ENCODE measurements at regions not wholly inside any gene's neighbourhood (a gene's known extent, or its start where the extent isn't known, plus 50 kb on each side); places are given as distances from the start of the nearest gene placed in this dataset.
"Not testable (repeated sequence)": the region's sequence is repeated elsewhere in the genome, so short reads cannot be mapped to it uniquely, and the experiment has no call there.

DNA sequence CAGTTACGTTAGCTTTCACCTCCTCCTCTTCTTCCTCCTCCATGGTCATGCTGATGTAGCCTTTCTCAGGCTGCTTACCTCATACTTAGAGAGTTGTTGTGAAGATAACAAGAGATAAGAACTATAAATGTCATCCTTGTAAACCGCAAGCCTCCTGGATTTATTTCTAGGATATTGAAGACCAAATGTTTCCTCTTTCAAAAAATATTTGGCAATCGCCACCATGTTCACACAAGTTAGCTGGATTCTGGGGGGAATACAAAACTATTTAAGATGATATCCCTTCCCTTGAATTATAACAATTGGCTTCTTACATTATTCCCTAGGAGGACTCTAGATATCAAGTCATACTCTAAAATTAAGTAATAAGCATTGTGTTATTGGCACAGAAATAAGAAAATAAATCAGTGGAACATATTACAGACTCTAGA is 99.8 kb upstream of the PLEKHG1 start:
- DNase-seq = no peak

DNA sequence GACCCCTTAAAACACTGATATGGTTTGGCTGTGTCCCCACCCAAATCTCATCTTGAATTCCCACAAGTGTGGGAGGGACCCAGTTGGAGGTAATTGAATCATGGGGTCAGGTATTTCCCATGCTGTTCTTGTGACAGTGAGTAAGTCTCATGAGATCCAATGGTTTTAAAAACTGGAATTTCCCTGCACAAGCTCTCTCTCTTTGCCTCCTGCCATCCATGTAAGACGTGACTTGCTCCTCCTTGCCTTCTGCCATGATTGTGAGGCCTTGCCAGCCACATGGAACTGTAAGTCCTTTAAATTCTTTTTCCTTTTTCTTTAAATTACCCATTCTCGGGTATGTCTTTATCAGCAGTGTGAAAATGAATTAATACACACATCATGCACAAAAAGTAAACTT is 99.1 kb upstream of the PLEKHG1 start:
- DNase-seq = not testable (repeated sequence)

DNA sequence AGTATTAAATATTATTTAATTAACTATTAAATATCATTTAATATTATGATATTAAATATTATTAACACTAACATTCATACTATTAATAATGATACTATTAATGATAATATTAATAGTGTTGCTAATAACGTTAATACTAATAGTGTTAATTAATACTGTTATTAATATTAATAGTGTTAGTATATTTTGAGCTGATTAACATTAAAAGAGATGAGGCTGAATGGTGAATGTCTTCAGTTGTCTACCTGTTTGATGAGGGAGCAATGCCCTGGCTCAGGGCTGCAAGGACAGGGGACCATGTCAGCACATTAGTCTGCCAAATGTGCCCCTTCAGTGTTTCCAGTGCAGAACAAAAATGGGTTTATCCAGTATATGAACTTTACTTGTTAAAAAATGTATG is 96.6 kb upstream of the PLEKHG1 start:
- no peak for DNase-seq

DNA sequence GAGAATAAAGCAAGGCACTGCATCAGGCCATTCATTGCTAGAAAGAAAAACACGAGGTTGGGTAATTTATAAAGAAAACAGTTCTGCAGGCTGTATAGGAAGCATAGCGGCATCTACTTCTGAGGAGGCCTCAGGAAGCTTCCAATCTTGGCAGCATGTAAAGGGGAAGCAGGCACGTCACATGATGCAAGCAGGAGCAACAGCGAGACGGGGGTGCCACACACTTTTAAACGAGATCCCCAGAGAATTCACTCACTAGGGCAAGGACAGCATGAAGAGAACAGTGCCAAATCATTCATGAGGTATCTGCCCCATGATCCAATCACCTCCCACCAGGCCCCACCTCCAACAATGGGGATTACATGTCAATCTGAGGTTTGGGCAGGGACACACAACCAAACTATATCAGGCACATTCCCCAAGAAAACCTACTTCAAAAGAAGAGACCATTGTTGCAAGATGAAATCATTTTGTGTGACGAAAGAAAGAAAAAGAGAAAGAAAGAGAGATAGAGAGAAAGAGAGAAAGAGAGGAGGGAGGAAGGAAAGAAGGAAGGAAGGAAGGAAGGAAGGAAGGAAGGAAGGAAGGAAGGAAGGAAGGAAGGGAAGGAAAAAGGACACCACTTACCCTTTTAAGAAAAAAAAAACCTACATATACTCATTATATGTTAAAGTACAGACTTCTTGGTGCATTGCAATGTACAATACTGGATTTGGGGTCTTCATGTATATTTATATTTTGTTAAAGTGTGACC is 95.9 kb upstream of the PLEKHG1 start:
- no peak for DNase-seq

DNA sequence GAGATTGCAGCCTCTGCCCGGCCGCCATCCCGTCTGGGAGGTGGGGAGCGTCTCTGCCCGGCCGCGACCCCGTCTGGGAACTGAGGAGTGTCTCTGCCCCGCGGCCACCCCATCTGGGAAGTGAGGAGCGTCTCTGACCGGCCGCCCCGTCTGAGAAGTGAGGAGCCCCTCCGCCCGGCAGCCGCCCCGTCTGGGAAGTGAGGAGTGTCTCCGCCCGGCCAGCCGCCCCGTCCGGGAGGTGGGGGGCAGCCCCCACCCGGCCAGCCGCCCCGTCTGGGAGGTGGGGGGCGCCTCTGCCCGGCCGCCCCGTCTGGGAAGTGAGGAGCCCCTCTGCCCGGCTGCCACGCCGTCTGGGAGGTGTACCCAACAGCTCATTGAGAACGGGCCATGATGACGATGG is 92.3 kb upstream of the PLEKHG1 start:
- DNase-seq = not testable (repeated sequence)

DNA sequence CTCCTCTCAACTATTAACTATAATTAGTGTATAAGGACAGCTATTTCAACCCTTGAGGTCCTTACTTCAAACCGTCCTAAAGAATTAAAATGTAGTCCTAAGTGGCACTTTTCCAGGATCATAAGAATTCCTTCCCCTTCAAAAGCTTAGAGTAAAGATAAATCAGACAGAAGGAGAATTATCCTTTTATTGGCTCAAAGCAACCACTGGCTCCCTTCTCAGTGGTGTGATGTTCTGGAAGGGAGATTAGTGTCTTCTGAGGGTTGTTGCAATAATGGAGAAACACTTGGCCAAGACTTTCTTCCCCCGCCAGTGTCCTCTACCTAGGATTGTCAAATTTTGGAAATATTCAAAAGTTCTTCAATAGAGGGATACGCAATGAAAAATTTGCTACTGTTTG is 89.1 kb upstream of the PLEKHG1 start:
- DNase-seq = no peak

DNA sequence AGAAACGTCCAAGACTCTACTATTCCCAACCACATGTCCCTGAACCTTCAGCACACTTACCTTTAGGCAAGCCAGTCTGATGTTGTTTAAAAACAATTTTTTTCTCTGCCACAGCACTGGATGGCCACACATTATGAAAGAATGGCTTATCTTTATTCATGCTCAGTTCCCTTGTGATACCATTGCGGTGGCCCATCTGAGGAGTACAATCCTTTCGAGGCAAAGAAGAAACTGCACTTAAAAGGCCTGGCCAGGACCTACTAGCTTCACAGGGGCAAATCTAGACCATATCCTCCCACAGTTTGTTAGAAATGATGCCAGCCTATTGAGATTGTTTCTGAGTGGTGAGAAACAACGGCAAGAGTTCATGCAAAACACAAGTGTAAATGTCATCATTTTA is 88.4 kb upstream of the PLEKHG1 start:
- no peak for DNase-seq

DNA sequence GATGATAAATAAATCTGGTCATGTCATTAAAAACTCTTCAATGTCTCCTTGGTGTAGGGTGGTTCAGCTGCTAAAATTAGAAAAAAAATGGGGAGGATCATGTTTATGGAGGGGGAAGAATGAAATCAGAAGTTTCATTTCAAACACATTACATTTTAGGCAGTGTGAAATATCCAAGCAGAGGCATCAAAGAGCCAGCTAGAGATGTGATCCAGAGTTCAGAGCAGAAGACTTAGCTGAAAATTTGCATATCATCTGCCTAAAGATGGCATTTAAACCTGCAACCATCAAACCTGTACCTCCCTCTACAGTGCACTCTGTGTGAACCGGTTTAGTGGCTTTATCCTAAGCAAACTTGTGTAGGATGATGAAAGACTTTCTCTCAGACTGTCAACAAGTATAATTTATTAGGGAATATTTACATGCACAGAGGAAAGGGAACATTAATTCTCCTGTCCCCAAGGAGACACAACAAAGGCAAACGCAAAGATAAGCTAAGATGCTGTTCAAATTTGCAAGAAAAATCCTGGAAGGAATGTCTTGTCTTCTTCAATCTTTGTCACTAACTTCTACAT is 84.8 kb upstream of the PLEKHG1 start:
- no peak for DNase-seq

DNA sequence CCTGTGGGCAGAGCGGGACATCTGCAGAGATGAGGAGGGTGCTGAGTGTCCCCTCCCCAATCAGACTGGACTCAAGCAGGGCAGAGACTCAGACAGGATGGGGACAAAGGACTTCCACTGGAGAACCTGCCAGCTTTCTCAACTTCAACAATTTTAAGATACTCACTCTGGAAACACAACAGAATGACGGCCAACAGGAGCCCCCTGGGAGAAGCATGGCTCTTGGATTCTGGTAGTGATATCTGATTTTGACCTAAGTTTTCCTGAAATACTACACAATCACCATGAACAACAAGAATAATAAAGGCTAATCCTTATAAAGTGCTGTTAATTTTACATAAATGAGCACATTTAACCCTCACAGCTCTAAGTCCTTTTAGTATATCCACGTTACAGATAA is 83.5 kb upstream of the PLEKHG1 start:
- no peak for DNase-seq

DNA sequence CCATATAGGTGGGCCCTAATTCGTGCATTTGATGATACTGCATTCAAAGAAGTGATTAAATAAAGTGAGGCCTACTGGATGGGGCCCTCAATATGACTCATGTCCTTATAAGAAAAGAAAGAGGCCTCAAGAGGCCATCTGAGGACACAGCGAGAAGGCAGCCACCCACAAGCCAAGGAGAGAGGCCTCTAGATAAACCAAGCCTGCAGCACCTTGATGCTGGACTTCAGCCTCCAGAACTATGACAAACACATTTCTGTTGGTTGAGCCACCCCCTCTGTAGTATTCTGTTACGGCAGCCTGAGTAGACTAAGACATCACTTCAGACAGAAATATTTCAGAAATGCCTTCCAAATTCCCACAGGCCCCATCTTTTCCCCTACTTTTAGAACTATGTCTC is 82.5 kb upstream of the PLEKHG1 start:
- no peak for DNase-seq

DNA sequence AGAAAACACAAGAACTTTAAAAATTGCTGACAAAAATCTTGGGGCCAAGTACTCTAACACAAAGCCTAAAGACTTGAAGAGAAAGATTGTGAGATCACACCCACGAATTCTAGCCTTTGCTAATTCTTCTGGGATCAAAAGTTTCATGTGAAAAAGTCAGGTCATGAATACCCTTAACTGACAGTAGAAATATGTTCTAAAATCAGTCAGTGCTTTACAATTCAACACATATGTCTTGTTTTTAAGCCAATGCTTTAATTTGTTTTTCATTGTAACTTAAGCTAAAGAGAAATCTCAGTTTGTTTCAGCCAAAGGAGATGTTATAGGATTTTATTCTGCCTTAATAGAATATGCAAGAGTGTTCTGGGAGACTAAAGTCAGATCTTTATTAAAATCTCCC is 78.2 kb upstream of the PLEKHG1 start:
- DNase-seq = no peak

DNA sequence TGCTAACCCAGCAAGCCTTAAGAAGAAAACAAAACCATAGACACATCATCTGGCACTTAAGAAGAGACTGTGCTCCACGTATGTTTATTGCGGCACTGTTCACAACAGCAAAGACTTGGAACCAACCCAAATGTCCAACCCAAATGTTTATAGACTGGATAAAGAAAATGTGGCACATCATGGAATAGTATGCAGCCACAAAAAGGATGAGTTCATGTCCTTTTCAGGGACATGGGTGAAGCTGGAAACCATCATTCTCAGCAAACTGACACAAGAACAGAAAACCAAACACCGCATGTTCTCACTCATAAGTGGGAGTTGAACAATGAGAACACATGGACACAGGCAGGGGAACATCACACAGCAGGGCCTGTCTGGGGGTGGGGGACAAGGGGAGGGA is 76.5 kb upstream of the PLEKHG1 start:
- not testable (repeated sequence) for DNase-seq

DNA sequence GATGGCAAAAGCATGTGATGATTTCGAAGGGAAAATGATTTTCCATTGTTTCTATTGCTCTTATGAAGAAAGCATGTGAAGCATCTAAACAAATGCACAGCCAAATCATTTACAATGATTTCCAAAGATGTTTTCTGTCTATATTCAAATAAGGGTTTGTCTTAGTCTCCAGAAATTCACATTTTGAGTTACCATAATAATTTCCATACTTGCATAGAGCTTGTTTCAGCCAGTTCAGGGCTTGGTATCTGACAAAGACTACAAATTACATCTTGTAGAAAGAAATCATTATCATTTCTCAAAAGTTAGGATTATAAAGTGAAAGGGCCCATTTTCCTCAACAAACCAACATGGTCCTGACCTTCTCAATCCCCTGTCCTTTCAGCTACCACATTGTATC is 74.4 kb upstream of the PLEKHG1 start:
- no peak for DNase-seq

DNA sequence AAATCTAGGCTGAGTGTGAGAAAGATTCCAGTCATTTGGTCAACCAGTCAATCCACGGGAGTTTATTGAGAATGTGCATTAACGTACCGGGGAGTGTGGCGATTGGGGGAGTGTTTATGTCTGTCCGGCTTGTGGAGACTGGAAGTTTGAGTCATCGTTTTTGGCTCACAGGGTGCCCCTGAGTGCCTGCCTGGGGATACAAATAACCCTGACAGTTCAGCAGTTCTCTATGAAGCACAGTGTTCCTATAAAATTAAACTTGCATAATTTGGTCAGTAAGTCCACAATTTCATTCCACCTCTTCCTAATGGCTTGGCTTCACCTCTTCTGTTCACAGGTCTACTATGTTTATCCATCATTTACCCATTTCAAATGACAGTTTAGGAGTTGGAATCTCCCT is 72.6 kb upstream of the PLEKHG1 start:
- no peak for DNase-seq

DNA sequence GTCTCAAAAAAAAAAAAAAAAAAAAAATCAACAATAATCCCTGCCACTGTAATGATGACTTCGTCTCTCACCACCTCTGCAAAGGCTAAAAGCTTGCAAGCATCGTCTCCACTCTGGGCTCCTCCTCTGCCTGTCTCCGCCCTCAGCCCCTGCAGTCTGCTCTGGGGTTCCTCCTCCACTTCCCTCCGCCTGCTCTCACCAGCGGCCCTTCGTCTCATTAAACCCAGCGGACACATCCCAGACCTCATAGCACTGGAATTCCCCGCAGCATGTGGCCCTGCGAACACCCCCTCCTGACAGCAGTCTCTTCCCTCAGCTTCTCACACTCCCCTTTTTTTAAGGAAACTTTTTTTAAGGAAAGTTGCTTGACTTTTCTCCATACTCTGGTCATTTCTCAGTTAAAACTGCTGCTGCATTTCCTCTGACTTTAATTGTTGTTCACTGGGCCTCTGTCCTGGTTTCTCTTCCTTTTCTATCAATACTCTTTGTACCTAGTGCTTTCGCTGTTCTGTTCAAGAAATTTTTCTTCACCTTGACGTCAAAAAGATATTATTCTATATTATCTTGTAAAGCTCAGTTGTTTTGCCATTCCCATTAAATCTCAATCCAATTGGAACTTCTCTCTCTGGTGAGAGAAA is 70.9 kb upstream of the PLEKHG1 start:
- no peak for DNase-seq

DNA sequence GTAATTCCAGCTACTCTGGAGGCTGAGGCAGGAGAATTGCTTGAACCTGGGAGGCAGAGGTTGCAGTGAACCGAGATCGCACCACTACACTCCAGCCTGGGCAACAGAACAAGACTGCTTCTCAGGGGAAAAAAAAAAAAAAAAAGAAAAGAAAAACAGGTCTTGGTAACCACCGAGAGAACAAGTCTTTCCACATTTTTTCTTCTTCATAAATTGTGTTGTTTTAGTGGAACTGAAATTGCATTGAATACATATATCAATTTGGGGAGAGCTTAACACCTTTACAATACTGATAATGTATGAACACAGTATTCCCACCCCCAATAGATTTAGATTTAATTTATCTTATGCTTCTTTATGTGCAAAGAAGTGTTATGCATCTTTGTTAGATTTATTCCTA is 70.0 kb upstream of the PLEKHG1 start:
- DNase-seq = no peak

DNA sequence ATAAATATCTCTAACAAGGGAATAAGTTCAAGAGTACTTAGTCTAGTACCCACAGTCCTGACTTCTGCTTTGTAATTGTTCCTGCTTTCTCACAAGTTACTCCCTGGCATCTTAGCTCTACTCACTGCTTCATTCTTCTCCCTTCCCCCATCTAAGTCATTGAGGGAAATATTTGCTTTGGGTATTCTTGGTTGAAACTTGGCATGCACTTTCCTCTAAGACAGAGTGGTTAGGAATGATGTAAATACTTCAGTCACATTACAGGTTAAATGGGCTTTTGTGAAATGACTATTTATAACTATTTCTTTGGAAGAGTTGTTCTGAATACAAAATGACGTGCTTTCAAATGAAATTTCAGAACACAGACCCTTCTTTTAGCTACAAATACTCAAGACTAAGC is 67.7 kb upstream of the PLEKHG1 start:
- DNase-seq = no peak

DNA sequence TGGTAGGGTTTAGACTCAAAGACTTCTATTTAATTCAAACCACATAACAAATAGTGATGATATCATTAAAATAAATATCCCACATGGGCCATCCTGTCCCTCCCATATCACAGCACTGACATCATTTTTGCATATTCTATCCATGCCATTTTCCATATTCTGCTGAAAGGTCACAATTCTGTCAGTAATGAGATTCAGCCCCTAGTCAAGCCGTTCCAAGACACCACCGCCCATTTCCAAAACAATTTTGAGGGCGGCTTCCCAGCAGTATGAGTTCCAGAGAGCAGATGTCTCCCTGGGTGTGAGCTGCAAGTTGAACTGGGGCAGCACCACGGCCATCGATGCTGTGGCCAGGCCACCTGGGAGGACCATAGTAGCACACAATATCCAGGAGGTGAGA is 65.1 kb upstream of the PLEKHG1 start:
- no peak for DNase-seq

DNA sequence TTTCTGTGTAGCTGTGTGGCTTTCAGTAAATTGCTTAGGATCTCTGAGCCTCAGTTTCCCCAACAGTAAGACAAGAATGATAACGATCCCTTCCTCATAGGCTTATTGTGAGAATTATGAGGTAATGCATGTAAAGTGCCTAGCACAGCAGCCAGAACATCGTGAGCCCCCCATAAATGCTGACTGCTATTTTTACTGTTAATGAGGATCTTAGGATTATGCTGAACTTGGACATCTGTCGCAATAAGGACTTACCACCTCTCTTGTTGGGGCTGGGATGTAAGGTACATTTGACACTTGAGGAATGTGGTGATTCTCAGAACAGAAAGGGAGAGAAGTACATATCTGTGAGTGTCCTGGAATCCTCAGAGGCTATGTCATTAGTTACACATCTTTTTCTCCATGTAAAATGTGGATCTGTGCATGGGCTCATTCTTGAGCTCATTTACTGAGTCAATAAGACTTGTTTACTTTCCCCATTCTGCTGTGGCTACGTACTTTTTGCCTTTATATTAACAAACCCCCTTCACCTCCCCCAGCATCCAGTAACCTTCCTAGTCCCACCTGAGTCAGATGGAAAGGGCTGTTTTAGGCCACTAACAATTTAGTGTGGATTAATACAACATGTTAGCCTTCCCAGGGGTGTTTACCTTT is 64.4 kb upstream of the PLEKHG1 start:
- DNase-seq = no peak

DNA sequence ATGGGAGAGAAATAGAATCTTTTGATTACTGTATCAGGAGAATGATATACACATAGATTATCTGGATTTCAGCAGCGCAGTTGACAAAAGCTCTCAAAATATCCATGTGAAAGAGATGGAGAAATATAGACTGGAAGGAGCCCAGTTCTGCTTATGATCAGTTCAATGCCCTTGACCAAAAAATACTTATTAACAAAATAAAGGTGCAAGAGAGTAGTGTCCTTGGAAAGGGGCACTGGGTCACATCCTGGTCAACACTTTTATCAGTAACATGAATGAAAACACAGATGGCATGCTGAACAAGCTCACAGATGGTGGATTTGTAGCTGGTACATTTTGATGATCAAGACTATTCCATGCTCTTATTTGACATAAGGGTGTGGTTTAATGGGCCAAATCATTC is 63.9 kb upstream of the PLEKHG1 start:
- no peak for DNase-seq

DNA sequence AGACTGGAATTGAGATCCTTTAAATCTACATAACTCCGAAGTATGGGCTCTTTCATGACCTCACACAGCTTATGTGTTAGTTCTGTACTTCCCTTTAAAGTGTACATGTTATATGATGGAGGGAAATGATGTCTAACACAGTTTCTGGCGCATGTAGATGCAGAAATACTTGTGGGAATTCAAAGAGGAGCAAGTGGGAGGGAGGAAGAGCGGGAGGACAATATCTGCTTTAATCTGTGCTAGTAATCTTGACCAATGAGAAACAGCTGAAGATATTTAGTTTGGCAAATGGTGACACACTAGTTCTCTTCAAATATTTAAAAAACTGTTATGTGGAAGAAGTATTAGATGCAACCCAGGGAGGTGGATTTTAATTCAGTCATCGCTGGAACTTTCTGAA is 62.9 kb upstream of the PLEKHG1 start:
- no peak for DNase-seq

DNA sequence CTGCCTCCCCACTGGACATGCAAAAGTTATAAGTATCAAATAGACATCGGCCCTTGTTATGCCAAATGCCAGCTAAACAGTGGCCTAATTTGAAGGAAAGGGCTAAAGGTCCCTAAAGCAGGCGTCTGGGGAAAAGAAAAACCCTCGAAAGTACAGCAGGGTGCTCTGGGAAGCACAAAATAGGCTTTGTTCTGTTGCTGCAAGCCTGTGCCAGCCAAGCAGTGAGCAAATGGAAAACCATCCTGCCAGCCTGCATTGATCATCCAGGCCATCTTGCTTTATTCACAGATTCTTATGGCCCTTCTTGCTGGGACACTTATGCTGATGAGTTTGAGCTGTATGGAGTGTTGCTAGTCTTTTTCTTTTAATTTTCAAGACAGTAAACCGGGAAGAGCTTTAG is 62.2 kb upstream of the PLEKHG1 start:
- DNase-seq = no peak

DNA sequence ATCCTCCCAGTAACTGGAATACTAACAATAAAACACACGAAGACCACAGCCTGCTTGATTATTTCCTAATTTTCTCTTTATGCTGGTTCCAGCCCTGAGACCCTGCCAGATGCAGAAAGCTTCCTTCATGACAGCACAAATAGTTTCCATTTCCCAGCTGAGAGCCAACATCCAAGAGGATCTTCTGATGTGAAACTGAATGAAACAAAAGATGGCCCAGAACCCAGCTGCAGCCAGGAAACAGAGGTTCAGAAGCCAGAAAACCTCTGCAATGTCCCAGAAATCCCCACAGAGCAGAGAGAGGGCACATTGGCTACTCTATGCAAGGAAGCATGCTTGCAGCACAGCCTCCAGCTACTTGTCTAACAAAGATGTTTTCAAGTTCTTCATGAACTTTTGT is 61.8 kb upstream of the PLEKHG1 start:
- no peak for DNase-seq

DNA sequence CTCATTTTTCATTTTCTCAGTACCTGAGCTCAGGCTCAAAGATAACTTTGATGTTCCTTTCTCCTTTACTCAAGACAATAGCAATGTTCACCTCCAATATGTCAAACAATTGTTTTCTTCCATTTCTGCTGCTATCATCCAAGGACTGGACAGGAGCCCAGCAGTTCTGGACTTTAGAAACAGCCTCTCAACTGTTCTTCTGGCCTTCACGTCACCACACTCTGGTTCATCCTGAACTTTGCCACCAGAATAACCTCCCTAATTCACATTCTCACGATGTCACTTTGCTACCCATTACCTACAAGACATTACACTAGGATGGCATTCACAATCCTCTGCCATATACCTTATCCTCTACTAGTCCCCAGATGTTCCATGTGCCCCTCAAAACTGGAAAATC is 60.6 kb upstream of the PLEKHG1 start:
- no peak for DNase-seq

Data from activated CD4-positive, alpha-beta T cell treated with anti-CD3 and anti-CD28 coated beads, Interleukin-10, Interleukin-2, amounts not matched to agents 100 ng/mL and 50 ng/mL, durations not matched to agents 16 hours and 8 hours (primary cell).